Right ventricle myocardium inferior (tissue), 1 donor: ENCODE measurements at regions not wholly inside any gene's neighbourhood (a gene's known extent, or its start where the extent isn't known, plus 50 kb on each side); places are given as distances from the start of the nearest gene placed in this dataset.

ENCODE experiments used
- ATAC-seq: fragments of 200-7000 bp; cut with Tn5 transposase; one replicate; pipeline ENCODE4 v1.9.1; 2020; ENCODE audit warnings: mild to moderate bottlenecking, moderate library complexity
- DNase-seq: peaks from one replicate; pipeline ENCODE4 v3.0.0; 2021; ENCODE audit errors: missing footprints
- intact Hi-C: fragments of 100-400 bp; cut with DNase I; formaldehyde crosslinking; loops from one replicate; pipeline ENCODE4 v1.11.0; 2022
- donor health status: DM: no; HTN: yes; CAD: no; lungs with severe emphysema.

DNA sequence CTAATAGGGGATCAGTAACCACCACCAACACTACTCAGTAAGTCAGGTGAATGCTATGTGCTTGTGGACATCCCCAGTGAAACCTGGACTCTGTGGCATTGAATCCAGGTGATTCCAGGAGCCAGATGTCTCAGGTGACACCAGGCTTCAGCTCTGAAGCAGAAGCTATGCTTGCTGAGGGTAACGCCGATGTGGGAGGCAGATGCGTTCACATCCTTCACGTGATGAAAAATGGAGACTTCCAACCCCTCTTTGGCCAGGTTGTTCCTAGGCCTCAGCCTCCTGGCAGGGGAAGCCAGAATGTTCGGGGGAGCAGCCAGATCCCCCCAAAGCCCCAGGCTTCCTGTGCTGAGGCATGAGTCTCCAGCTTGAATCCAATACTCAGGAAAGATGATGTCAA lies 209.8 kb upstream of the PDE10A start:
- no peak for ATAC-seq
- intact Hi-C loops, result no loop called here
- DNase-seq, result no peak

DNA sequence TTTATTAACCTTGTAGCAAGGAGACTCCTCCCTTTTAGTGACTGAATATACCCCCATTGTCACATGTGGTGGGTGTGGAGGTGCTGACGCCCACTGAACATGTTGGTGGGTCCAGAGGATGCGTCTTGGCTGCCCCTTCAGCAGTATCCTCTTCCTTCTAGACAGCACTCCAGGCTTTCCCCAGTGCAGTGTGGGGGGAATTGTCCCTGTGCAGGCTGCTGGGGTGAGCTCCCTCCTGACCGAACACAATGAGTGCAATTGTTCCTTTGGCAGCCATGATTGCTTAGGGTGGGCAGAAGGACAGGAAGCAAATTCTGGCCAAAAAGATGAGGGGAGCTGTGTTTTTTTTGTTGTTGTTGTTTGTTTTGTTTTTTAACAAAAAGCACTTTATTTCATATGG lies 209.3 kb upstream of the PDE10A start:
- intact Hi-C loops, result no loop called here
- DNase-seq (no peak), ATAC-seq (peak; percentile 45)

DNA sequence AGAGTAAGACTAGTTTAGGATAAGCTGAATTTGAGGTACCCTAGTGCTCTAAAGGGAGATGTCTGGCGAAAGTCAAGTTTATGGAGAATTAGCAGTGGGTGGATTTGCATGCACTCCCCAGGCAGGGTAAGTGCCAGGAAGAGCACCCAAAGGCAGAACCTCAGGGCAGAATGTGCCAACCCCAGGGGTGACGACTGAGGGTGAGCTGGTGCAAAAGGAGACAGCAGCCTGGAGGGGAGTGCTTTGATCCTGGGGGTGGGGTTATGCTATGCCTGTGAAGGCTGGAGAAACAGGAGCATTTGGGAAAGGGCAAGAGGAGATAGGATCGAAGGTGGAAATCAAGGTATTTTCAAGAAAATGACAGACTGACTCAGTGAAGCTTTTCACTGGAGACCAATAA lies 208.5 kb upstream of the PDE10A start:
- ATAC-seq, result no peak
- intact Hi-C loops, result no loop called here
- no peak for DNase-seq

DNA sequence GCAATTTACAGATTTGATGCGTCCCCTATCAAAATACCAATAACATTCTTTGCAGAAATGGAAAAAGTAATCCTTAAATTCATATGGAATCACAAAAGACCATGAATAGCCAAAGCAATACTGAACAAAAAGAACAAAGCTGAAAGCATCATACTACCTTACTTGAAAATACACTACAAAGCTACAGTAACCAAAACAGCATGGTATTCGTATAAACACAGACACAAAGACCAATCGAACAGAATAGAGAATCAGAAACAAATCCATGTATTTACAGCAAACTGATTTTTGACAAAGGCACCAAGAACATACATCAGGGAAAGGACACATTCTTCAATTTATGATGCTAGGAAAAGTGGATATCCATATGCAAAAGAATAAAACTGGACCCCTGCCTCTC lies 206.5 kb upstream of the PDE10A start:
- ATAC-seq (no peak), DNase-seq (no peak)
- intact Hi-C loops, result no loop called here

DNA sequence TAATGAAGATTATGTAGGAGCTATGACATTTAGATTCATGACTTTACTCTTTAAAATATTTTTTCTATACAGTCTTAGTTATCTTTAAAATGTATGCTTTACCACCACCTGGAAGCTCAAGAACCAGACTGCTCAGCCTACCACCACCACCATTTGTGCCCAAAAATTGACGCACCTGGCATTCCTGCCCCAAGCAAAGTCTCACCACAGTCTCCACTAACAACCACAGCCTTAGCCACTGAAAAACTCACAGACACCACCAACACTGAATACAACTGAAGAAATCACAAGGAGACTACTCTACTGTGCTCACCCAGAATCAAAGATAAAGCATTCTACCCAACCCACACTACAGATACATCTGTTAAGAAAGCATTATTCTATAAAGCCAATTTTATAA lies 201.9 kb upstream of the PDE10A start:
- no peak for ATAC-seq
- intact Hi-C loops, result no loop called here
- DNase-seq, result no peak

DNA sequence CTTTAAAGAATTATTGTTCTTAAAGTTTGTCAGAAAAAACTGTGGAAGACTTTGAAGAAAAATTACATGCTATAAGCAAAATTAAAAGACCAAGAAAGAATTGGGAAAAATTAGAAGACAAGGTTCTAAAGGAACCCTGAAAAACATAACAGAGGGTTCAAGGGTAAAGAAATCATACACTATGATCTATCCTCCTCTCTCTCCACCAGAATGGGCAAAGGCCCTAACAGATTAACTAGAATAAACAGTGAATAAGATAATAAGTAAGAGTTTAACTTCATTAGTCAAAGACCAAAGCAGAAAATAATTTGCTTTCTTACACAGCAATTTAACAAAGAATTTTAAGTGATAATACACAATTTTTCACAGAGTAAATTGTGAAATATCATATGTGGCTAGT lies 201.2 kb upstream of the PDE10A start:
- intact Hi-C loops, result no loop called here
- ATAC-seq, result no peak
- DNase-seq, result no peak

DNA sequence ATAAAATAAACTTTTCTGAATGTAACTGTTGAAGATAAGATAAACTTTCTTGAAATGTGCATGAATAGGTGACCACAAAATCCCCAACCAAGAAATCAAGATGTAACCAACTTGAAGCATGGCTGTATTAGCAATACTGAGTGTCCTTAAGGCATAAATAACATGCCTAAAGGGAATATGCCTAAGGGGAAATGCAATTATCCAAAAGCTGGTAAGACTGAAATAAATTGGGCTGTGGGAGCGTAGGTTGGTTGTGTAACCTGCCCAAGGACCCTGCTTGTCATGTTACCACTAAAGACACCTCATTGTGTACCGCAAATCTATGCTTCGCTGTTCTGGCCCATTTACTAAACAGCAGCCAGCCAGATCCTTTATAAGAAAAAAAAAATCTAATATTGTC lies 200.8 kb upstream of the PDE10A start:
- intact Hi-C loops, result no loop called here
- ATAC-seq (no peak), DNase-seq (no peak)

DNA sequence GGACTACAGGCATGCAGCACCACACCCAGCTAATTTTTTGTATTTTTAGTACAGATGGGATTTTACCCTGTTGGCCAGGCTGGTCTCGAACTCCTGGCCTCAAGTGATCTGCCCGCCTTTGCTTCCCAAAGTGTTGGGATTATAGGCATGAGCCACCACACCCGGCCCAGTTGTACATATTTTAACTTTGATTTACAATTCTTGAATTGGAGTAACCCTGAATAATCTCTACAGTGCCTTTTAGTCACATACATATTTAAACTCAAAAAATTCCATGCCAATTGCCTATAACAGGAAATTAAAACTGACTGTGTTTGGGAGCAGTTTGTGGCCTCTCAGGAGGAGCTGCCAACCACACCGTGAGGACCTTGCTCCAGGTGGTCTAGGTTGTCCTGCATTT lies 199.8 kb upstream of the PDE10A start:
- DNase-seq (no peak), ATAC-seq (no peak)
- intact Hi-C loops, result no loop called here

DNA sequence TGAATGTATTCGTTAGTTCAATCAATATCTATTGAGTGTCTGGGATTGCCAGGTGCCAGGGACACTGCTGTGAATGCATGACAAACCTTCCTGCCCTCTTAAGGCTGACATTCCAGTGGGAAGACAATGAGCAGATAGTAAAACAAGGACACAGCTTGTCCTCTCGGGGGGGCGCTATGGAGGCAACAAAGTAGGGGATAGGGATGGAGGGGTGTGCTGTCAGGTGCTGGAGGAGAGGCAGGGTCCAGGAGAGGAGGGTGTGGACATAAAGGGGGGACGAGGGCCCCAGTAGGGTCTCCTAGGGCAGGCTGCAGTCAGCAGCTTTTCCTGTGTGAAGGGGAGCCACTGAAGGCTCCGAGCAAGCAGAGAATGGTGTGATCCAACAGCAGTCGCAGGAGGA lies 198.2 kb upstream of the PDE10A start:
- intact Hi-C loops, result no loop called here
- ATAC-seq, result no peak

DNA sequence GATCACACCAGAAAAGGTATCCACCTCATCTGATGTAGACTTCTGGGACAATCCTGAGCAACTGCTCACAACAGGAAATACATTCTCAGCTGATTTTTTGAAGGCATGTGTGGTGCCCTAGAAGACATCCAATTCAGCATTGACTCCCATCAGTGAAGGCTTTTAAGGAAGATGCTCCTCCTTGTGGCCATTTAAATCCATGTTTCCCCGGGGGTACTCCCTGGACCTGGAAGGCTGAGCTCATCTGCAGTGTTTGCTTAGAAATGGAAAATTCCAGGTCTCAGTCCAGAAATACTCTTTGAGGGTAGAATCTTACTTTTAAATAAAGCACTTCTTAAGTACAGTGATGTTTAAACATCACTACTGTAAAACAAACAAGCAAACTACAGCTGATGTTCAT lies 195.5 kb upstream of the PDE10A start:
- no peak for ATAC-seq
- intact Hi-C loops, result no loop called here
- no peak for DNase-seq

More for the DNA sequence above, 198.2 kb upstream of the PDE10A start:
- no peak for DNase-seq

DNA sequence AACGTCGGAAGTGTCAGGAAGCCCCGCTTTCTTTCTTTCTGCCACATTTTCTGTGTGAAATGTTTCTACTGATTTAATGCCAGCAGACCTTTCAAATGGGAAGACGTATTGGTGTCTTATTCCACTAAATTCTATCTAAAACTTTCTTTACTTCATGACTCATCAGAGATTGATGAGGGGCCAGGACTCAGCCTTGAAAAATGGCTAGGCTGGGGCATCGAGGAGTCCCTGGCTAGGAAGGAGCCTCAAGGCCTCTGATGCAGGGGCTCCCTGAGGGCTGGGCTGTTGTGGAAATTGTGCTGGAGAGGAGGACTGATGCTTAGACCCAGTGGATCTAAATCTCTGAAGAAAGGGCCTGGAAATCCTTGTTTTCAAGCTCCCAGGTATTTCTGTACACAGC lies 192.8 kb upstream of the PDE10A start:
- no peak for ATAC-seq
- intact Hi-C loops, result no loop called here
- DNase-seq, result no peak

DNA sequence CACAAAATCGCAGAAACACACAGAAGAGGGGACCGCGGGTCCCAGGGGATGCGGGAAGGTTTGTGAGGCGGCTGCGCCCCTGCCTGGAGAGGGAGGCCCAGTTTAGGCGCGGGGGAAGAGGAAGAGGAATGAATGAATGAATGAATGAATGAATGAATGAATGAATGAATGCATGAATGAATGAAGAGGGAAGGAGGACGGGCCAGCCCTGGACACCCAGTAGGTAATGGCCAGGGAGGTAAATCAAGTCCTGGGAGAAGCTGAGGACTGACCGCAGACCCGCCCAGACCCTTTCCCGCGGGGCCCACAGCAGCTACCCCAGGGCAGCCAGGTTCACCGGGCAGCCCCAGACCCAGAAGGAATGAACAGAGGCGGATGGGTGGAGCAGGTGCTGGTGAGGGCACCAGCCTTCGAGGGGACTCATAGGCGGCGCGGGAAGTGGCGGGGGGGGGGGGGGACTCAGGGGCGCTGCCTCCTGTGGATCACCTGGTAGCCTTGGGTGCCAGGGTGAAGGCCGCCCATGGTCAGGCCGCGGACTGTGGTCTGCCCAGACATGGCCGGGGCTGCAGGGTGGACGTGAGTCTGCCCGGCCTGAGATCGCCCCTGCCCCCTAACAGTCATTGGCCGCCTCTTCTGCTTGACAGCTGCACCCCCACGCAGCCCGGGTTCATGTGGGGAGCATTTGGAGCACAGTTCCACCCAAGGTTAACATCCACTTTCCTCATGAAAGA lies 192.0 kb upstream of the PDE10A start:
- ATAC-seq (no peak), DNase-seq (no peak)
- intact Hi-C loops, result no loop called here

DNA sequence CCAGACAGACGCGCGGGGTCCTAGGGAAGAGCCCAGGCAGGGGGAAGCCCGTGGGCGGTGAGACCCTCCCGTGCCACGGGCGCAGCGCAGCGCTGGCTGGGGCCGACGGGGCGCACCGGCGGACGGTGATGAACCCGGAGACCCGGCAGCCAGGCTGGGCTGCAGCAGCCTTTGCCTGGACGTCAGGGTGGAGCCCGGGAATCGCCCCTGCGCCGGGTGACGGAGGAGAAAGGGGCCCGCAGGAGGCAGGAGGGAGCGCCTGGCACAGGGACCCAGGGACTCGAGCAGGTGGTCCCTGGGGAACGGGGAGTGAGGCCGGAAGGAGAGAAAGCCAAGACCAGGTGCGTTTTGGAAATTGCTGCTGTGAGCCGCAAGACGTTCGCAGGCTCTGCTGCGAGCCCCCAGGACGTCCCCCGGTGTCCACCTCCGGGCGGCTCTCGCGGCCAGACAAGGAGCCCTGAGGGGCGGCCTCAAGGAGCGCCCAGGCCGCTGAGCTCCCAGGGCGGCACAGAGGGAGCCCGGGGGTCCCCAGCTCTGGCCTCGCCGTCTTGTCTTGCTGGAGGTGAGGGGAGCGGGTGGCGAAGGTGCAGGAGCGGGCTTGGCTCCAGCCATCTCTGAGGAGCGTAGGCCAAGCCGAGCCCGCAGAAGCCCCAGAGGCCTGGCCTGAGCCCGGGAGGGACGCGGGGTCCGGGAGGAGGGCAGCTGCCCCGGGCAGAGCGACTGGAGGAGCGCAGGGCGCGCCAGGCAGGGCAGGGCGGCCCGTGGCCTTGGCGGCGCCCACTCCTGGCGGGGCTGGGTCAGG lies 191.2 kb upstream of the PDE10A start:
- no peak for DNase-seq
- intact Hi-C loops, result no loop called here
- ATAC-seq, result no peak

DNA sequence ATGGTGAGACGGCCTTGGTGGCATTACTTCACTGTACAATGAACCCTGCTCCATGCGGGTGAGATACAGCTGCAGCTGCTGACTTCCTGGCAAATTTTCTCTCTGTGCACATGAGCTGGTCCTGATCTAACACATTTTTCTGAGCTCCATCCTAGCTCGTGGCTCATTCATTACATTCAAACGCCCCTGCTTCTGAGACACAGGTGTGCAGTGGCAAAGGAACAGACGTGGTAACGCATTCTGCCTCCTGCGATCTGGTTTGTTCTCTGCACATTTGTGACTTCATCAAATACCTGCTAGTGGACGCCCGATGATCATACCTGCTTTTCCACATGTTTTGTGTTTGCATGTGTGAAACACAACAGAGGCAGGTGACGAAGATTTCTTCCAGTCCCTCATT lies 189.6 kb upstream of the PDE10A start:
- ATAC-seq (no peak), DNase-seq (no peak)
- intact Hi-C loops, result no loop called here

DNA sequence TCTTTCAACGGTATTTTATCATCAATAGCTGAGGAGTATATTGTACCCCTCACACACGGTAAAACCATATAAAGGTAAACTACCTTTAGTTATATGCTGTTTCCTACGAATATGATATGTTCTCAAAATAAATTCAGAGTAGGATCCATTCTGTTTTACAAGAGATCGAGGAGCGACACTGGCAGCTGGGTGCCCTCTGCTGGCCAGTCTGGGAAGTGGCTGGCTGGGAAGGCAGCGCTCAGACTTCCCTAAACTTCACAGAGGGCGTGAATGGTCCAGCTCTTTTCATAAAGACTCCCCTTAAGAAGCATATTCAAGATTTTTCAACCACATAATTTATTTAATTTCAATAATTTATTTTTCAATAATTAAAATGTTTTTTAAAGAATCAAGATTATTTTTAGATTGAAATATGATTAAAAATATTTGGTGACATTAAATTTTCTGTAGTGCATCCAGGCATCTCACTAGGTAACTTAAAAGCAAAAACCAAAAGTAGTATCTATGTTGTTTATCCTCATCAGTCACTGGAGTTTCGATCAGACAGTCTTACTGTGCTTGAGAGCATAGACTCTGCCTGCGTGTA lies 187.5 kb upstream of the PDE10A start:
- intact Hi-C loops, result loop anchor here (1.0 kb wide), 1 partner anchor 410 kb away; no protein-coding TSS in a partner anchor
- no peak for DNase-seq

DNA sequence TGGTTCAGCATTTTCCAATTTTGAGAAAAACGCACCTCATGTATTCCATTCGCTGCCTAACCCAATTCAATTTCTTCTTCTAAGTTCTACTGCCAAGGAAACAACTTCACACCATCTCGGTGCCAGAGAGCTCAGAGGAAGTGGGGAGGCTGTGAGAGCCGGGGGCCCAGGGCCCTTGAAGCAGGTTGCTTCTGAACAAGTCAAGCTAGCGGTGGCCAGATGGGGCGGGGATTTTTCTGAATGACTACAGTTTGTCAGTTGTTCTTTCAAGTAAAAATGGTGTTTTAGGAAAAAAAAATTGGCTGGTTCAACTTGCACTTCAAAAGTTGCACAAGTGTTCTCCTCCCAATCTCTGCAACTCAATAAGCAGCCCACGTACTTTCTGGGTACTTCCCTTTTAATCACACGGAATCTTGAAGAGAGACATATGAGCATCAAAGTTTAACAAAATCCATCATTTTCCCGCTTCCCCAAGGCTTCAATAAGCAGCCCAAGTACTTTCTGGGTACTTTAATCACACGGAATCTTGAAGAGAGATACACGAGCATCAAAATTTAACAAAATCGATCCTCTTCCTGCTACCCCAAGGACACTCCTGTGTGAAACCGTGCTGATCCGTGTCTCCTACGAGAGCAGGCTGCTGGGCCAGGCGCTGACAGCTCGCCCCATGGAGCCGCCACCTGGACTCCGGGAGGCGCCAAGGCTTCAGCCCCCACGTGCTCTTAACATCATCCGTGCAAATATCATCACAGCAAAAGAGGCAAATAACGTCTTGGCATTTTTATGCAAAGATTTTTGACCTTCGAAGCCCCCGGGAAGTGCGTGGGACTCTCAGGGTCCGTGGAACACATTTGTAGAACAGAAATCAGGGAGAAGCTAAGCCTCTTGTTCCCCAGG lies 186.7 kb upstream of the PDE10A start:
- DNase-seq, result no peak
- peak; percentile 68 for ATAC-seq
- intact Hi-C loops, result loop anchor here (1.0 to 5.0 kb wide), 3 partner anchors 120 to 409 kb away; partner anchors contain the start of gene PDE10A

More for the DNA sequence above, 187.5 kb upstream of the PDE10A start:
- peak; percentile 68 for ATAC-seq

DNA sequence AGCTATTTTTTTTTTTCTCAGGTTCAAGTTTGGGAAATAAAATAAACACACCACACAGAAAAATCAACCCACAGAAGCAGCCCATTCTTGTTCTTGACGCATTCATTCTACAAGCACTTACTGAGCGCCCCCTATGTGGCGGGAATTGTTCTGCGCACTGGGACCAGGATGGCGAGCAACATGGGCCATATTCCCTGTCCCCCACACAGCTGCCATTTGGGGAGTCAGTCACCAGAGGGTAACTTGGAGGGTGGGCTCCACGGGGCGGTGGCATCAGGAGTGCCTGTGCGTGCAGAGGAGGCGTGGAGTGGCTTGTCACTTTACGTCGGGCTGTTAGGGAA lies 185.0 kb upstream of the PDE10A start:
- DNase-seq (no peak), ATAC-seq (no peak)
- intact Hi-C loops, result loop anchor here (5.0 kb wide), 1 partner anchor 186 kb away; the partner anchor contains the start of gene PDE10A

DNA sequence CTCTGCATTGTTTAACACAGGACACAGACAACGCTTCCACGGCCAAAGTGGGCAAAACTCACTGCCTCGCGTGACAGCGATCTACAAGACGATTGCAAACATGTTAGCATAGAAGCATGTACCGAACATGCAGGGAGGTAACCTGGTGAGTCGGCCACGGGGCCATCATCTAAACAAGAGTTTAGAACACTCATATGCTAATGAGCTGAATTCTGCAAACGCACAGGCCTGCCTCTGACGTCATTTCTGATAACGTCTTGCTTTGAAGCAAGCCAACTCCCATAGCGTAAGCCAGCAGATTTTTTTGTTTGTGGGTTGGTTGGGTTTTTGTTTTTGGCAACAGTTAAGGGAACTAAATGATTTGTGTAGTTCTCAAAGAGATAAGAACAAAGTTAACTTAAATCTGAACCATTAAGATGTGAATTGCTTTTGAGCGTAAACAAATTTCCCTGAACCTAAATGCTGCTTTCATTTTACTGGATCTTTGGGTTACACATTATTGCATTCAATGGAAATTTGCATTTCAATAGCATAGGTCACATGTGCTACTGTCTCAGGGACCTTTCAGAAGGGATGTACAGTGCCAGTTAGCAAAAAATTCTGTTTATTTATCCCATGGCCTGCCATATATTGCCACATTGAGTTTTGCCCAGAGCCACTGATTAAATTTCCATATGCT lies 184.5 kb upstream of the PDE10A start:
- no peak for ATAC-seq
- intact Hi-C loops, result loop anchor here (5.0 kb wide), 1 partner anchor 185 kb away; the partner anchor contains the start of gene PDE10A
- no peak for DNase-seq
